Epithelial cell of esophagus (primary cell): ENCODE measurements at regions not wholly inside any gene's neighbourhood (a gene's known extent, or its start where the extent isn't known, plus 50 kb on each side); places are given as distances from the start of the nearest gene placed in this dataset.

ENCODE experiments used
- DNase-seq: peaks from one replicate; pipeline ENCODE4 v3.0.0; 2010; ENCODE audit warnings: low read depth
- H3K4me3 ChIP-seq: 2 replicates; pipeline ENCODE4 v1.5.1; 2011; ENCODE audit warnings: mild to moderate bottlenecking, low read length, control low read depth
- CTCF ChIP-seq: IDR thresholded peaks from 2 replicates; pipeline ENCODE4 v1.5.1; 2011; ENCODE audit warnings: low read depth, mild to moderate bottlenecking, low read length, control low read depth, inconsistent platforms; ENCODE audit not compliant: insufficient read depth; ENCODE audit errors: missing control alignments

DNA sequence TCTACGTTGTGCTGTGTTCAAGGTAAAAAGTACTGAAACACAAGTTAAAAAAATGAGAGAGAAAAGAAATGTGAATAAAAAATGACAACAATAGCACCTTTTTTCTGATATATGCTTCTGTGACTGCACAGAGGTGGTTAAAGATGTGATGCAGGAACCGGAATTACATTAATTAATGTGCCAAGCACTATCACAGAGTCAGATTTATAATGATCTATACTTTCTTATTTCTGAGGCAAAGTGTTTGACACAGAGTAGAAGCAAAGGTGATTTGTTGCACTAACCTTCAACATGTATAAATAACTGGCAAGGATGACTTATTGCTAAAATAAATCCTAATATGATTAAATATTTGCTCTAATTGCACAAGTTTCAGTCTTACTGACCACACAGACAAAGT is 654.6 kb upstream of the SLITRK1 start:
- DNase-seq, result no peak
- TF ChIP-seq CTCF, result no peak
- no peak overlapping the region for H3K4me3 ChIP-seq

DNA sequence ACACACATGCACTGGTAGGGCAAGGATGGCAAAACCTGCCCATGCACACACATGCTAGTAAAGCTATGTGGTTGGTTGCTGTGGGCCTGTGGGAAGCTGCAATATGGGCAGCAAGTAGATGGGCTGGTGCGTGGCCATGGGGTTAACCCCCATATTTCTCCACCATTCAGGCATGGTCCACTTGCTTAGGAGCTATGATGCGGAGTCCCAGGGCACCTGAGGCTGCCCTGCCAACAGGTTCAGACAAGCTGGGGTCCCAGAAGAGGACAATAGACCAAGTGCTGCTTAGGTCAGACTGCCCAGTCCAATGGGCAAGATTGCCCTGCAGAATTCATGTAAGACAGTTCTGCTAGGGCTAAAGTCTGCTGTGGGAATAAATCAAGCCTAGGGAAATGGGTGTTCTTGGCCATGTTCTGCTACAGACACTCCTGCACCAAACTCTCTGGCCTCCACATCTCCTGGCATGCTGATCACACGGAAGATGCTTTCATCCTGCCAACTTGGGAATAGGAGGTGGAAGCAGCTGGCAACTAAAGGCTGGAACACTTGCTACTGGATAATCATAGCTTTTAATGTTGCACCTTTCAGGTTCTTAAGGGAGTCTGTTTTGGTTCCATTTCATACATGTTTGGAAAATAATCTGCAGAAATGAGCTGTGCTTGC is 646.3 kb upstream of the SLITRK1 start:
- TF ChIP-seq CTCF, result no peak
- no peak for DNase-seq
- H3K4me3 ChIP-seq, result no peak overlapping the region

GRCh38 chr13:84525865-84526264 is 643.6 kb upstream of the SLITRK1 start:
- no peak for DNase-seq
- H3K4me3 ChIP-seq, result no peak overlapping the region
- no peak for TF ChIP-seq CTCF

DNA sequence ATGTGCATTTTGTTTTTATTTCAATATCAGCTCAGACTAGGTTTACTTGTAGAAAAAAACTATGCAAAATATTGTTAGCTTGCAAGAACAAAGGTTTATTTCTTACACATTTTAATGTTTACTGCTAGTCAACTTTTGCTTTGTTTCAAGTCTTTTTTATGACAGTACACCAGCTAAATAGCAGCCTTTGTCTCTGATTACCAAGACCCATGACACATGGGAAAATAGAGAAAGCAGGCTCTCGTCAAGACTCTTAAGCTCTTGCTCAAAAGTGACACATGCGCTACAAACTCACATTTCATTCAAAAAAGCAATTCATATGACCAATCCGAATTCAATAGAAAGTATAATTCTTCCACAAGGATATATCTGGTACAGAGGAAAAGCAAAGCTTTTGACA is 642.3 kb upstream of the SLITRK1 start:
- no peak for DNase-seq
- TF ChIP-seq CTCF, result no peak
- no peak overlapping the region for H3K4me3 ChIP-seq

DNA sequence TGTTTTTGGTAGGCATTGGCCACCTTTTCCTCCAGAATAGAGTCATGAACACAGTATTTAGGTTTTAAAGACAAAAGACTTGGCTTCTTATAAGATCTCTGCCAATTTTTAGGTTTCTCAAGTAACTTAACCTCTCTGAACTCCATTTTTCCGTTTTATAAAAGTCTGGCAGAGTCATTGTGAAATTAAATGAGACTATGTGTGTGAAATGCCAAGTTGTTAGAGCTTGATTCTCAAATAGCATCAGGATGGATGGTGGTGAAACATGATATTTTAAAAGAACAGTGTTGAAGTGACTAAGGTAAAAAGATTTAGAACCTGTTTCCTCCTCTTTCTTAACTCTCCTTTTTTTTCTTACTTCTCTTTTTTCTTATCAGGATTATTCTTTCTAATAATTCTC is 617.7 kb upstream of the SLITRK1 start:
- DNase-seq, result no peak
- no peak for TF ChIP-seq CTCF
- H3K4me3 ChIP-seq, result no peak overlapping the region

- no peak for DNase-seq
- TF ChIP-seq CTCF, result no peak
- H3K4me3 ChIP-seq, result no peak overlapping the region
Measured at GRCh38 chr13:84497613-84498012, 615.3 kb upstream of the SLITRK1 start.

- no peak overlapping the region for H3K4me3 ChIP-seq
- no peak for TF ChIP-seq CTCF
- DNase-seq, result no peak
Measured at GRCh38 chr13:84491952-84492351, 609.7 kb upstream of the SLITRK1 start.
